ENCODE measurements at regions not wholly inside any gene's neighbourhood (a gene's known extent, or its start where the extent isn't known, plus 50 kb on each side); places are given as distances from the start of the nearest gene placed in this dataset.

DNA sequence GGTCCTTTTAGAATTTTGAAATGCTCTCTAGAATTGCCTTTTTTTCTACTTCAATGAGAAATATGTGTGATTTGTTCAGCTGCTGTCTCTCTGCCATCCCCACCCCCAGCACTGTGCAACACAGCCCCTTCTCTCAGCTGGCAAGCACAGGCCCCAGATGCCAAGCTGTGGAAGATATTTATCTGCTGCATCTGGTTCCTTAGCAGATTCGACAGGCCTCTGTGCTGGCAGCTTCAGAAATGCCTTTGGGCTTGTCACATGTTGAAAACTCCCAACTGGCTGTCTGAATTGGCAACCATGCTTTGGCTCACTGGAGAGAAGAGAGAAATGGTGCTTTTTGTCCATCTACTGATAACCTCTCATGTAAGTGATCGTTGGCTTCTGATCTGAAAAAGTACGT is 206.7 kb upstream of the C1orf87 start:
- H3K27me3 ChIP-seq (ENCODE audit: control insufficient read depth in 2 of 2, insufficient read depth in 2 of 2, low read length in 2 of 2) = no peaks in the 10 kb centered on the region
- Mint-ChIP-seq H3K4me1 (peaks cover 3% of the 10 kb centered on the region), H3K4me3 (no peak overlapping the region), H3K27me3 (ENCODE audit: low read depth in 3 of 3) (peaks cover 0 to 2% (median 0%) of the 10 kb centered on the region in 3 donors), H3K36me3 (no peaks in the 10 kb centered on the region), H3K27ac (no peak overlapping the region), H3K9me3 (peaks cover 0 to 2% (median 0%) of the 10 kb centered on the region in 7 donors)
- no peaks in the 10 kb centered on the region for H3K9me3 ChIP-seq (replicated peaks in 1 of 2; ENCODE audit: control insufficient read depth in 1 of 2, insufficient read depth in 1 of 2, low read length in 2 of 2)
- no peaks in the 10 kb centered on the region for H3K4me1 ChIP-seq (ENCODE audit: control insufficient read depth in 1 of 2, insufficient read depth in 2 of 2, low read length in 2 of 2)
- intact Hi-C loops (cut with micrococcal nuclease) = no loop called here
- H3K36me3 ChIP-seq (replicated peaks in 1 of 2; ENCODE audit: control insufficient read depth in 1 of 2, insufficient read depth in 2 of 2, low read length in 2 of 2) = no peaks in the 10 kb centered on the region
- no peak overlapping the region for H3K4me2 ChIP-seq (replicated peaks; ENCODE audit: extremely low read depth, low read length, poor library complexity, severe bottlenecking)
- H4K20me1 ChIP-seq (ENCODE audit: insufficient read depth, low read length) = no peaks in the 10 kb centered on the region
- H3K79me2 ChIP-seq (ENCODE audit: insufficient read depth, low read length) = no peaks in the 10 kb centered on the region
- H2AFZ ChIP-seq (ENCODE audit: insufficient read depth, low read depth, low read length, poor library complexity, severe bottlenecking) = no peak overlapping the region
- no peak overlapping the region for H3K4me3 ChIP-seq (replicated peaks in 1 of 3; ENCODE audit: low read depth in 2 of 3, low read length in 3 of 3)
- H3K9ac ChIP-seq (ENCODE audit: insufficient read depth, low read length, poor library complexity, severe bottlenecking) = no peak overlapping the region
- no peak overlapping the region for H3K27ac ChIP-seq (ENCODE audit: low read depth in 1 of 2, low read length in 2 of 2)
- TF ChIP-seq CTCF (IDR thresholded peaks at IDR 0.05) = no peak
- DNase-seq = no peak
- 9% methylated on average over 1 of the region's 3 CpGs for WGBS (ENCODE audit: insufficient coverage)

DNA sequence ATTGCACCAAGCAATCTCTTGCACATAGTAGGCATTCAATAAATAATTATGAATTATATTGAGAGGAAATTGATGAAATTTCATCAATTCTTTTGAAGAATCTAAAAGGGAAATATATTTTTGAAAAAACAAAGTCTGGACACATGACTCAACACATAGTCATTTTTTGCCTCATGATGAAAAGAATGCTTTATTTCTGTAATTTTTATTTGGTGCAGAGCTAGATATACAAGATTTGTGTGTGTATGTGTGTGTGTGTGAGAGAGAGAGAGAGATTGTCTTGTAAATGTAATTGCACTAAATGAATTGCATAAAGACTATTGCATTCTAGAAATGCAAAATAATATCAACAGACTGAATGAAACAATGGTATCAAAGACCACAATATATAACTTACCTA is 206.2 kb upstream of the C1orf87 start:
- DNase-seq = no peak
- H3K36me3 Mint-ChIP-seq = no peaks in the 10 kb centered on the region

More for the DNA sequence above, 206.2 kb upstream of the C1orf87 start:
- H3K9me3 Mint-ChIP-seq = peaks cover 0 to under 1% (median 0%) of the 10 kb centered on the region in 7 donors
- intact Hi-C loops (cut with micrococcal nuclease) = no loop called here
- Histone ChIP-seq H4K20me1 (ENCODE audit: insufficient read depth, low read length) (no peaks in the 10 kb centered on the region), H3K4me3 (replicated peaks in 1 of 3; ENCODE audit: low read depth in 2 of 3, low read length in 3 of 3) (no peak overlapping the region), H3K79me2 (ENCODE audit: insufficient read depth, low read length) (no peaks in the 10 kb centered on the region), H3K4me1 (ENCODE audit: control insufficient read depth in 1 of 2, insufficient read depth in 2 of 2, low read length in 2 of 2) (no peaks in the 10 kb centered on the region), H3K9ac (ENCODE audit: insufficient read depth, low read length, poor library complexity, severe bottlenecking) (no peak overlapping the region), H2AFZ (ENCODE audit: insufficient read depth, low read depth, low read length, poor library complexity, severe bottlenecking) (no peak overlapping the region), H3K36me3 (replicated peaks in 1 of 2; ENCODE audit: control insufficient read depth in 1 of 2, insufficient read depth in 2 of 2, low read length in 2 of 2) (no peaks in the 10 kb centered on the region), H3K9me3 (replicated peaks in 1 of 2; ENCODE audit: control insufficient read depth in 1 of 2, insufficient read depth in 1 of 2, low read length in 2 of 2) (no peaks in the 10 kb centered on the region), H3K27me3 (ENCODE audit: control insufficient read depth in 2 of 2, insufficient read depth in 2 of 2, low read length in 2 of 2) (no peaks in the 10 kb centered on the region), H3K27ac (ENCODE audit: low read depth in 1 of 2, low read length in 2 of 2) (no peak overlapping the region), H3K4me2 (replicated peaks; ENCODE audit: extremely low read depth, low read length, poor library complexity, severe bottlenecking) (no peak overlapping the region)
- H3K4me3 Mint-ChIP-seq = no peak overlapping the region
- H3K27me3 Mint-ChIP-seq (ENCODE audit: low read depth in 3 of 3) = peaks cover 0 to 2% (median 0%) of the 10 kb centered on the region in 3 donors
- TF ChIP-seq CTCF (IDR thresholded peaks at IDR 0.05) = no peak
- no peak overlapping the region for H3K27ac Mint-ChIP-seq
- peaks cover 3% of the 10 kb centered on the region for H3K4me1 Mint-ChIP-seq
